HK-2 (cell line): ENCODE measurements at regions not wholly inside any gene's neighbourhood (a gene's known extent, or its start where the extent isn't known, plus 50 kb on each side); places are given as distances from the start of the nearest gene placed in this dataset.

Source experiments
- DNase-seq: peaks from one replicate; pipeline ENCODE4 v3.0.0-alpha.2; 2018; ENCODE audit not compliant: unreplicated experiment

GRCh38 chr1:72535470-72535869, 253.1 kb upstream of the NEGR1 start:
- no peak for DNase-seq

- no peak for DNase-seq
These were observed 248.3 kb upstream of the NEGR1 start for GRCh38 chr1:72530646-72531045.

- no peak for DNase-seq
These were observed 244.6 kb upstream of the NEGR1 start for GRCh38 chr1:72526926-72527325.

- DNase-seq, result no peak
These were observed 241.7 kb upstream of the NEGR1 start for GRCh38 chr1:72524021-72524420.

GRCh38 chr1:72521659-72522058, 239.3 kb upstream of the NEGR1 start:
- DNase-seq, result no peak

- no peak for DNase-seq
These were observed 234.5 kb upstream of the NEGR1 start for GRCh38 chr1:72516826-72517225.

- DNase-seq, result no peak
These were observed 233.9 kb upstream of the NEGR1 start for GRCh38 chr1:72516264-72516663.

- DNase-seq, result no peak
These were observed 216.0 kb upstream of the NEGR1 start for GRCh38 chr1:72498371-72498770.

- no peak for DNase-seq
These were observed 207.5 kb upstream of the NEGR1 start for GRCh38 chr1:72489801-72490200.

GRCh38 chr1:72485801-72486200, 203.5 kb upstream of the NEGR1 start:
- DNase-seq, result no peak

- no peak for DNase-seq
These were observed 201.6 kb upstream of the NEGR1 start for GRCh38 chr1:72483846-72484357.

GRCh38 chr1:72482736-72483413, 200.5 kb upstream of the NEGR1 start:
- DNase-seq, result no peak

- no peak for DNase-seq
These were observed 199.2 kb upstream of the NEGR1 start for GRCh38 chr1:72481420-72481970.

- DNase-seq, result no peak
These were observed 184.0 kb upstream of the NEGR1 start for GRCh38 chr1:72466376-72466775.

GRCh38 chr1:72462186-72462905, 180.0 kb upstream of the NEGR1 start:
- DNase-seq, result no peak

GRCh38 chr1:72442262-72442661, 159.9 kb upstream of the NEGR1 start:
- DNase-seq, result no peak

GRCh38 chr1:72439036-72439435, 156.7 kb upstream of the NEGR1 start:
- DNase-seq, result no peak

GRCh38 chr1:72438270-72438669, 155.9 kb upstream of the NEGR1 start:
- no peak for DNase-seq

- DNase-seq, result no peak
These were observed 152.7 kb upstream of the NEGR1 start for GRCh38 chr1:72435025-72435424.

GRCh38 chr1:72434070-72434469, 151.7 kb upstream of the NEGR1 start:
- no peak for DNase-seq

GRCh38 chr1:72433591-72433990, 151.3 kb upstream of the NEGR1 start:
- DNase-seq, result no peak

GRCh38 chr1:72432645-72433267, 150.4 kb upstream of the NEGR1 start:
- DNase-seq, result no peak

GRCh38 chr1:72431810-72432209, 149.5 kb upstream of the NEGR1 start:
- DNase-seq, result no peak
